ENCODE measurements at regions not wholly inside any gene's neighbourhood (a gene's known extent, or its start where the extent isn't known, plus 50 kb on each side); places are given as distances from the start of the nearest gene placed in this dataset.

DNA sequence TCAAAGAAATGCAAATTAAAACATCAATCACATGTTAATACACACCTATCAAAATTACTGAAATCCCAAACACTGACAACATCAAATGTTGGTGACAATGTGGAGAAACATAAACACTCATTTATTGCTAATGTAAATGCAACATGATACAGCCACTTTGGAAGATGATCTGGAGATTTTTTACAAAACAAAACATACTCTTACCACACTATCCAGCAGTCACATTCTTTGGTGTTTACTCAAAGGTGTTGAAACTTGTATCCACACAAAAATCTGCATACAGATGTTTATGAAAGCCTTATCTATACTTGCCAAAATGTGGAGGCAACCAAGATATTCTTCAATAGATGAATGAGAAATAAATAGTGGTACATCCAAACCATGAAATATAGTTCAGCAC lies 1219.5 kb upstream of the PCDH20 start:
- no peaks in the 10 kb centered on the region for H3K79me2 ChIP-seq (replicated peaks; ENCODE audit: insufficient read depth)
- Mint-ChIP-seq H3K4me1 (peaks cover 6% of the 10 kb centered on the region; the same call in 2 of the 3 replicates), H3K4me3 (no peak overlapping the region), H3K27me3 (ENCODE audit: insufficient read depth, low read depth, poor library complexity) (no peaks in the 10 kb centered on the region), H3K9me3 (no peaks in the 10 kb centered on the region), H3K36me3 (ENCODE audit: low read depth) (no peaks in the 10 kb centered on the region), H3K27ac (no peak overlapping the region)
- no peaks in the 10 kb centered on the region for H3K27me3 ChIP-seq (ENCODE audit: insufficient read depth)
- H4K20me1 ChIP-seq (replicated peaks; ENCODE audit: insufficient read depth): no peaks in the 10 kb centered on the region
- no peaks in the 10 kb centered on the region for H3K9me2 ChIP-seq (ENCODE audit: insufficient read depth)
- ATAC-seq: no peak
- no peak overlapping the region for H3K27ac ChIP-seq (ENCODE audit: low read depth)
- H3K36me3 ChIP-seq (ENCODE audit: insufficient read depth): no peaks in the 10 kb centered on the region
- H3F3A ChIP-seq (replicated peaks; ENCODE audit: low read depth): no peaks in the 10 kb centered on the region
- no peak for DNase-seq (ENCODE audit: low spot score)
- no peak for TF ChIP-seq JUNB (IDR thresholded peaks at IDR 0.05; ENCODE audit: unreplicated experiment)
- no peak for TF ChIP-seq CTCF (conservative IDR thresholded peaks at IDR 0.05; ENCODE audit: low read depth in 2 of 2)
- no peak for TF ChIP-seq ZNF462 (CRISPR knock-in tag; IDR thresholded peaks at IDR 0.05)
- no peak for TF ChIP-seq CREB1 (CRISPR knock-in tag; IDR thresholded peaks at IDR 0.05; ENCODE audit: low read depth)
- no peak for TF ChIP-seq EZH2phosphoT487 (IDR thresholded peaks at IDR 0.05; ENCODE audit: unreplicated experiment)
- TF ChIP-seq STAT1 (IDR thresholded peaks at IDR 0.05; ENCODE audit: unreplicated experiment): no peak
- TF ChIP-seq POLR2AphosphoS5 (IDR thresholded peaks at IDR 0.05; ENCODE audit: low read depth): no peak
- no peak for TF ChIP-seq NANOG (IDR thresholded peaks at IDR 0.05; ENCODE audit: borderline replicate concordance)
- TF ChIP-seq ZNF331 (CRISPR knock-in tag; IDR thresholded peaks at IDR 0.05; ENCODE audit: low read depth): no peak
- TF ChIP-seq, protein P1, sequence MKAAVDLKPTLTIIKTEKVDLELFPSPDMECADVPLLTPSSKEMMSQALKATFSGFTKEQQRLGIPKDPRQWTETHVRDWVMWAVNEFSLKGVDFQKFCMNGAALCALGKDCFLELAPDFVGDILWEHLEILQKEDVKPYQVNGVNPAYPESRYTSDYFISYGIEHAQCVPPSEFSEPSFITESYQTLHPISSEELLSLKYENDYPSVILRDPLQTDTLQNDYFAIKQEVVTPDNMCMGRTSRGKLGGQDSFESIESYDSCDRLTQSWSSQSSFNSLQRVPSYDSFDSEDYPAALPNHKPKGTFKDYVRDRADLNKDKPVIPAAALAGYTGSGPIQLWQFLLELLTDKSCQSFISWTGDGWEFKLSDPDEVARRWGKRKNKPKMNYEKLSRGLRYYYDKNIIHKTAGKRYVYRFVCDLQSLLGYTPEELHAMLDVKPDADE (IDR thresholded peaks at IDR 0.05): no peak
- no peak for TF ChIP-seq REST (IDR thresholded peaks at IDR 0.05; ENCODE audit: unreplicated experiment)
- no peak for TF ChIP-seq EZH2 (IDR thresholded peaks at IDR 0.05; ENCODE audit: low read depth, unreplicated experiment)
- no peak for TF ChIP-seq ZNF114 (CRISPR knock-in tag; IDR thresholded peaks at IDR 0.05)
- H2AFZ ChIP-seq: no peak overlapping the region
- H3K4me1 ChIP-seq (ENCODE audit: insufficient read depth): no peaks in the 10 kb centered on the region
- H3K4me2 ChIP-seq: no peak overlapping the region
- no peak overlapping the region for H3K4me3 ChIP-seq

Data from GM23338 (cell line).